ENCODE measurements at regions not wholly inside any gene's neighbourhood (a gene's known extent, or its start where the extent isn't known, plus 50 kb on each side); places are given as distances from the start of the nearest gene placed in this dataset.
"Not testable (repeated sequence)": the region's sequence is repeated elsewhere in the genome, so short reads cannot be mapped to it uniquely, and the experiment has no call there.

GRCh38 chr14:105721996-105722709, 195.8 kb downstream of the TMEM121 start:
- not testable (repeated sequence) for H3K27ac ChIP-seq (ENCODE audit: low read depth, low read length); H3K36me3 ChIP-seq (ENCODE audit: control insufficient read depth in 1 of 2, insufficient read depth in 2 of 2, low read length in 2 of 2); H2AK5ac ChIP-seq (ENCODE audit: low read length); H3K79me1 ChIP-seq (ENCODE audit: low read length); H2BK5ac ChIP-seq (ENCODE audit: low read depth, low read length, poor library complexity); H3K9ac ChIP-seq (ENCODE audit: low read length); H3K4me3 ChIP-seq (ENCODE audit: low read depth, low read length); H3K14ac ChIP-seq (ENCODE audit: low read length); H3K18ac ChIP-seq (ENCODE audit: low read length); H3K27me3 ChIP-seq (ENCODE audit: insufficient read depth, low read length); H4K8ac ChIP-seq (ENCODE audit: low read depth, low read length); H4K91ac ChIP-seq (ENCODE audit: low read depth, low read length); H3K4ac ChIP-seq (ENCODE audit: low read depth, low read length); H3K4me2 ChIP-seq (ENCODE audit: low read length); H3K4me1 ChIP-seq (ENCODE audit: control insufficient read depth in 1 of 2, insufficient read depth in 2 of 2, low read length in 2 of 2); H2AFZ ChIP-seq (ENCODE audit: insufficient read depth, low read length, poor library complexity); DNase-seq; H3K23ac ChIP-seq (ENCODE audit: low read length); H3K79me2 ChIP-seq (ENCODE audit: control insufficient read depth, insufficient read depth, low read length, poor library complexity); H2BK12ac ChIP-seq (ENCODE audit: low read length); H4K12ac ChIP-seq (ENCODE audit: low read depth, low read length); H2BK120ac ChIP-seq (ENCODE audit: insufficient read depth, low read length, poor library complexity)
- H3K9me3 ChIP-seq (ENCODE audit: insufficient read depth, low read depth, low read length), result peaks cover 24% of the 10 kb centered on the region
- WGBS (ENCODE audit: extremely low coverage, insufficient coverage, insufficient read length), result no CpG with 5 or more reads among the region's 40 CpGs

GRCh38 chr14:105723271-105723670, 196.9 kb downstream of the TMEM121 start:
- H2AFZ ChIP-seq (ENCODE audit: insufficient read depth, low read length, poor library complexity); H3K36me3 ChIP-seq (ENCODE audit: control insufficient read depth in 1 of 2, insufficient read depth in 2 of 2, low read length in 2 of 2); H2AK5ac ChIP-seq (ENCODE audit: low read length); H3K4ac ChIP-seq (ENCODE audit: low read depth, low read length); H4K12ac ChIP-seq (ENCODE audit: low read depth, low read length); H3K23ac ChIP-seq (ENCODE audit: low read length); H3K4me1 ChIP-seq (ENCODE audit: control insufficient read depth in 1 of 2, insufficient read depth in 2 of 2, low read length in 2 of 2); H3K27ac ChIP-seq (ENCODE audit: low read depth, low read length); DNase-seq; H2BK5ac ChIP-seq (ENCODE audit: low read depth, low read length, poor library complexity); H3K4me2 ChIP-seq (ENCODE audit: low read length); H2BK12ac ChIP-seq (ENCODE audit: low read length); H3K9ac ChIP-seq (ENCODE audit: low read length); H2BK120ac ChIP-seq (ENCODE audit: insufficient read depth, low read length, poor library complexity); H4K8ac ChIP-seq (ENCODE audit: low read depth, low read length); H3K4me3 ChIP-seq (ENCODE audit: low read depth, low read length); H3K79me1 ChIP-seq (ENCODE audit: low read length); H3K18ac ChIP-seq (ENCODE audit: low read length); H4K91ac ChIP-seq (ENCODE audit: low read depth, low read length); H3K14ac ChIP-seq (ENCODE audit: low read length); H3K27me3 ChIP-seq (ENCODE audit: insufficient read depth, low read length); H3K79me2 ChIP-seq (ENCODE audit: control insufficient read depth, insufficient read depth, low read length, poor library complexity): not testable (repeated sequence)
- WGBS (ENCODE audit: extremely low coverage, insufficient coverage, insufficient read length), result no CpG with 5 or more reads among the region's 8 CpGs
- H3K9me3 ChIP-seq (ENCODE audit: insufficient read depth, low read depth, low read length), result peaks cover 24% of the 10 kb centered on the region

GRCh38 chr14:105723776-105724175, 197.4 kb downstream of the TMEM121 start:
- no CpG with 5 or more reads among the region's 15 CpGs for WGBS (ENCODE audit: extremely low coverage, insufficient coverage, insufficient read length)
- H3K14ac ChIP-seq (ENCODE audit: low read length), result not testable (repeated sequence)

GRCh38 chr14:105729825-105730368, 203.5 kb downstream of the TMEM121 start:
- H3K9me3 ChIP-seq (ENCODE audit: insufficient read depth, low read depth, low read length), result peaks cover 30% of the 10 kb centered on the region
- not testable (repeated sequence) for H3K4ac ChIP-seq (ENCODE audit: low read depth, low read length); H3K4me1 ChIP-seq (ENCODE audit: control insufficient read depth in 1 of 2, insufficient read depth in 2 of 2, low read length in 2 of 2); H4K8ac ChIP-seq (ENCODE audit: low read depth, low read length); H3K14ac ChIP-seq (ENCODE audit: low read length); H3K79me2 ChIP-seq (ENCODE audit: control insufficient read depth, insufficient read depth, low read length, poor library complexity); H3K79me1 ChIP-seq (ENCODE audit: low read length); H3K27ac ChIP-seq (ENCODE audit: low read depth, low read length); H3K9ac ChIP-seq (ENCODE audit: low read length); H2AFZ ChIP-seq (ENCODE audit: insufficient read depth, low read length, poor library complexity); H3K23ac ChIP-seq (ENCODE audit: low read length); H3K27me3 ChIP-seq (ENCODE audit: insufficient read depth, low read length); H4K91ac ChIP-seq (ENCODE audit: low read depth, low read length); H2AK5ac ChIP-seq (ENCODE audit: low read length); H3K18ac ChIP-seq (ENCODE audit: low read length); H2BK5ac ChIP-seq (ENCODE audit: low read depth, low read length, poor library complexity); H3K4me2 ChIP-seq (ENCODE audit: low read length); H2BK120ac ChIP-seq (ENCODE audit: insufficient read depth, low read length, poor library complexity); H3K36me3 ChIP-seq (ENCODE audit: control insufficient read depth in 1 of 2, insufficient read depth in 2 of 2, low read length in 2 of 2); H3K4me3 ChIP-seq (ENCODE audit: low read depth, low read length); H4K12ac ChIP-seq (ENCODE audit: low read depth, low read length); H2BK12ac ChIP-seq (ENCODE audit: low read length)
- peak in 1 of 2 donors; percentile 59 for DNase-seq
- no CpG with 5 or more reads among the region's 8 CpGs for WGBS (ENCODE audit: extremely low coverage, insufficient coverage, insufficient read length)

More at GRCh38 chr14:105723776-105724175, 197.4 kb downstream of the TMEM121 start:
- not testable (repeated sequence) for H3K9ac ChIP-seq (ENCODE audit: low read length); H3K79me2 ChIP-seq (ENCODE audit: control insufficient read depth, insufficient read depth, low read length, poor library complexity); H3K27ac ChIP-seq (ENCODE audit: low read depth, low read length); H4K91ac ChIP-seq (ENCODE audit: low read depth, low read length); H3K18ac ChIP-seq (ENCODE audit: low read length); H2BK120ac ChIP-seq (ENCODE audit: insufficient read depth, low read length, poor library complexity); H2BK5ac ChIP-seq (ENCODE audit: low read depth, low read length, poor library complexity); H3K79me1 ChIP-seq (ENCODE audit: low read length); H2AFZ ChIP-seq (ENCODE audit: insufficient read depth, low read length, poor library complexity); H3K4me1 ChIP-seq (ENCODE audit: control insufficient read depth in 1 of 2, insufficient read depth in 2 of 2, low read length in 2 of 2); H4K12ac ChIP-seq (ENCODE audit: low read depth, low read length); H3K4me2 ChIP-seq (ENCODE audit: low read length); DNase-seq; H3K23ac ChIP-seq (ENCODE audit: low read length); H2AK5ac ChIP-seq (ENCODE audit: low read length); H3K4ac ChIP-seq (ENCODE audit: low read depth, low read length); H2BK12ac ChIP-seq (ENCODE audit: low read length); H3K4me3 ChIP-seq (ENCODE audit: low read depth, low read length); H3K27me3 ChIP-seq (ENCODE audit: insufficient read depth, low read length); H3K36me3 ChIP-seq (ENCODE audit: control insufficient read depth in 1 of 2, insufficient read depth in 2 of 2, low read length in 2 of 2); H4K8ac ChIP-seq (ENCODE audit: low read depth, low read length)
- H3K9me3 ChIP-seq (ENCODE audit: insufficient read depth, low read depth, low read length), result peaks cover 24% of the 10 kb centered on the region
